ENCODE measurements at regions not wholly inside any gene's neighbourhood (a gene's known extent, or its start where the extent isn't known, plus 50 kb on each side); places are given as distances from the start of the nearest gene placed in this dataset.

- TF ChIP-seq, protein P1, sequence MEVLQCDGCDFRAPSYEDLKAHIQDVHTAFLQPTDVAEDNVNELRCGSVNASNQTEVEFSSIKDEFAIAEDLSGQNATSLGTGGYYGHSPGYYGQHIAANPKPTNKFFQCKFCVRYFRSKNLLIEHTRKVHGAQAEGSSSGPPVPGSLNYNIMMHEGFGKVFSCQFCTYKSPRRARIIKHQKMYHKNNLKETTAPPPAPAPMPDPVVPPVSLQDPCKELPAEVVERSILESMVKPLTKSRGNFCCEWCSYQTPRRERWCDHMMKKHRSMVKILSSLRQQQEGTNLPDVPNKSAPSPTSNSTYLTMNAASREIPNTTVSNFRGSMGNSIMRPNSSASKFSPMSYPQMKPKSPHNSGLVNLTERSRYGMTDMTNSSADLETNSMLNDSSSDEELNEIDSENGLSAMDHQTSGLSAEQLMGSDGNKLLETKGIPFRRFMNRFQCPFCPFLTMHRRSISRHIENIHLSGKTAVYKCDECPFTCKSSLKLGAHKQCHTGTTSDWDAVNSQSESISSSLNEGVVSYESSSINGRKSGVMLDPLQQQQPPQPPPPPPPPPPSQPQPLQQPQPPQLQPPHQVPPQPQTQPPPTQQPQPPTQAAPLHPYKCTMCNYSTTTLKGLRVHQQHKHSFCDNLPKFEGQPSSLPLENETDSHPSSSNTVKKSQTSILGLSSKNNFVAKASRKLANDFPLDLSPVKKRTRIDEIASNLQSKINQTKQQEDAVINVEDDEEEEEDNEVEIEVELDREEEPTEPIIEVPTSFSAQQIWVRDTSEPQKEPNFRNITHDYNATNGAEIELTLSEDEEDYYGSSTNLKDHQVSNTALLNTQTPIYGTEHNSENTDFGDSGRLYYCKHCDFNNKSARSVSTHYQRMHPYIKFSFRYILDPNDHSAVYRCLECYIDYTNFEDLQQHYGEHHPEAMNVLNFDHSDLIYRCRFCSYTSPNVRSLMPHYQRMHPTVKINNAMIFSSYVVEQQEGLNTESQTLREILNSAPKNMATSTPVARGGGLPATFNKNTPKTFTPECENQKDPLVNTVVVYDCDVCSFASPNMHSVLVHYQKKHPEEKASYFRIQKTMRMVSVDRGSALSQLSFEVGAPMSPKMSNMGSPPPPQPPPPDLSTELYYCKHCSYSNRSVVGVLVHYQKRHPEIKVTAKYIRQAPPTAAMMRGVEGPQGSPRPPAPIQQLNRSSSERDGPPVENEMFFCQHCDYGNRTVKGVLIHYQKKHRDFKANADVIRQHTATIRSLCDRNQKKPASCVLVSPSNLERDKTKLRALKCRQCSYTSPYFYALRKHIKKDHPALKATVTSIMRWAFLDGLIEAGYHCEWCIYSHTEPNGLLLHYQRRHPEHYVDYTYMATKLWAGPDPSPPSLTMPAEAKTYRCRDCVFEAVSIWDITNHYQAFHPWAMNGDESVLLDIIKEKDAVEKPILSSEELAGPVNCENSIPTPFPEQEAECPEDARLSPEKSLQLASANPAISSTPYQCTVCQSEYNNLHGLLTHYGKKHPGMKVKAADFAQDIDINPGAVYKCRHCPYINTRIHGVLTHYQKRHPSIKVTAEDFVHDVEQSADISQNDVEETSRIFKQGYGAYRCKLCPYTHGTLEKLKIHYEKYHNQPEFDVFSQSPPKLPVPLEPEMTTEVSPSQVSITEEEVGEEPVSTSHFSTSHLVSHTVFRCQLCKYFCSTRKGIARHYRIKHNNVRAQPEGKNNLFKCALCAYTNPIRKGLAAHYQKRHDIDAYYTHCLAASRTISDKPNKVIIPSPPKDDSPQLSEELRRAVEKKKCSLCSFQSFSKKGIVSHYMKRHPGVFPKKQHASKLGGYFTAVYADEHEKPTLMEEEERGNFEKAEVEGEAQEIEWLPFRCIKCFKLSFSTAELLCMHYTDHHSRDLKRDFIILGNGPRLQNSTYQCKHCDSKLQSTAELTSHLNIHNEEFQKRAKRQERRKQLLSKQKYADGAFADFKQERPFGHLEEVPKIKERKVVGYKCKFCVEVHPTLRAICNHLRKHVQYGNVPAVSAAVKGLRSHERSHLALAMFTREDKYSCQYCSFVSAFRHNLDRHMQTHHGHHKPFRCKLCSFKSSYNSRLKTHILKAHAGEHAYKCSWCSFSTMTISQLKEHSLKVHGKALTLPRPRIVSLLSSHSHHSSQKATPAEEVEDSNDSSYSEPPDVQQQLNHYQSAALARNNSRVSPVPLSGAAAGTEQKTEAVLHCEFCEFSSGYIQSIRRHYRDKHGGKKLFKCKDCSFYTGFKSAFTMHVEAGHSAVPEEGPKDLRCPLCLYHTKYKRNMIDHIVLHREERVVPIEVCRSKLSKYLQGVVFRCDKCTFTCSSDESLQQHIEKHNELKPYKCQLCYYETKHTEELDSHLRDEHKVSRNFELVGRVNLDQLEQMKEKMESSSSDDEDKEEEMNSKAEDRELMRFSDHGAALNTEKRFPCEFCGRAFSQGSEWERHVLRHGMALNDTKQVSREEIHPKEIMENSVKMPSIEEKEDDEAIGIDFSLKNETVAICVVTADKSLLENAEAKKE (CRISPR knock-in tag; IDR thresholded peaks at IDR 0.05) = no peak
- no peak for TF ChIP-seq EZH2phosphoT487 (IDR thresholded peaks at IDR 0.05; ENCODE audit: unreplicated experiment)
- TF ChIP-seq JUNB (IDR thresholded peaks at IDR 0.05; ENCODE audit: unreplicated experiment) = no peak
- TF ChIP-seq NANOG (IDR thresholded peaks at IDR 0.05; ENCODE audit: borderline replicate concordance) = no peak
- TF ChIP-seq CTCF (conservative IDR thresholded peaks at IDR 0.05; ENCODE audit: low read depth in 2 of 2) = no peak
- no peak for TF ChIP-seq ZNF331 (CRISPR knock-in tag; IDR thresholded peaks at IDR 0.05; ENCODE audit: low read depth)
- TF ChIP-seq CREB1 (CRISPR knock-in tag; IDR thresholded peaks at IDR 0.05; ENCODE audit: low read depth) = no peak
Measured at GRCh38 chr2:158914066-158914465, 54.4 kb upstream of the TANC1 start (continued).

GRCh38 chr2:158914731-158915130 lies 53.7 kb upstream of the TANC1 start:
- H3K4me1 Mint-ChIP-seq = peaks cover 25% of the 10 kb centered on the region
- H3K9me3 Mint-ChIP-seq = no peaks in the 10 kb centered on the region
- no peak for TF ChIP-seq REST (IDR thresholded peaks at IDR 0.05; ENCODE audit: unreplicated experiment)
- no peak for TF ChIP-seq CREB1 (CRISPR knock-in tag; IDR thresholded peaks at IDR 0.05; ENCODE audit: low read depth)
- TF ChIP-seq EZH2 (IDR thresholded peaks at IDR 0.05; ENCODE audit: low read depth, unreplicated experiment) = no peak
- TF ChIP-seq CTCF (conservative IDR thresholded peaks at IDR 0.05; ENCODE audit: low read depth in 2 of 2) = no peak
- no peak for TF ChIP-seq ZNF331 (CRISPR knock-in tag; IDR thresholded peaks at IDR 0.05; ENCODE audit: low read depth)
- TF ChIP-seq EZH2phosphoT487 (IDR thresholded peaks at IDR 0.05; ENCODE audit: unreplicated experiment) = no peak
- no peak for TF ChIP-seq ETS1 (IDR thresholded peaks at IDR 0.05)

More at GRCh38 chr2:158914731-158915130, 53.7 kb upstream of the TANC1 start:
- Histone ChIP-seq H3K4me1 (ENCODE audit: insufficient read depth) (peaks cover 12% of the 10 kb centered on the region), H3K79me2 (replicated peaks; ENCODE audit: insufficient read depth) (no peaks in the 10 kb centered on the region), H3K36me3 (ENCODE audit: insufficient read depth) (no peaks in the 10 kb centered on the region), H3K27me3 (ENCODE audit: insufficient read depth) (no peaks in the 10 kb centered on the region), H3F3A (replicated peaks; ENCODE audit: low read depth) (no peaks in the 10 kb centered on the region), H2AFZ (no peak overlapping the region), H3K4me3 (no peak overlapping the region), H3K27ac (ENCODE audit: low read depth) (no peak overlapping the region), H4K20me1 (replicated peaks; ENCODE audit: insufficient read depth) (no peaks in the 10 kb centered on the region), H3K9me2 (ENCODE audit: insufficient read depth) (peaks cover 3% of the 10 kb centered on the region; the same call in 1 of the 2 replicates), H3K4me2 (no peak overlapping the region)
- ATAC-seq = no peak
- DNase-seq (ENCODE audit: low spot score) = no peak
- no peak overlapping the region for H3K4me3 Mint-ChIP-seq
- H3K36me3 Mint-ChIP-seq (ENCODE audit: low read depth) = no peaks in the 10 kb centered on the region
- no peak overlapping the region for H3K27ac Mint-ChIP-seq
- H3K27me3 Mint-ChIP-seq (ENCODE audit: insufficient read depth, low read depth, poor library complexity) = peaks cover 7% of the 10 kb centered on the region
